HG02938 (cell line): ENCODE measurements at regions not wholly inside any gene's neighbourhood (a gene's known extent, or its start where the extent isn't known, plus 50 kb on each side); places are given as distances from the start of the nearest gene placed in this dataset.
"Not testable (repeated sequence)": the region's sequence is repeated elsewhere in the genome, so short reads cannot be mapped to it uniquely, and the experiment has no call there.

Source experiments
- ATAC-seq: cut with Tn5 transposase; IDR thresholded peaks from one replicate; pipeline ENCODE4 v1.9.1; 2021; ENCODE audit warnings: mild to moderate bottlenecking, moderate library complexity; ENCODE audit not compliant: unreplicated experiment

DNA sequence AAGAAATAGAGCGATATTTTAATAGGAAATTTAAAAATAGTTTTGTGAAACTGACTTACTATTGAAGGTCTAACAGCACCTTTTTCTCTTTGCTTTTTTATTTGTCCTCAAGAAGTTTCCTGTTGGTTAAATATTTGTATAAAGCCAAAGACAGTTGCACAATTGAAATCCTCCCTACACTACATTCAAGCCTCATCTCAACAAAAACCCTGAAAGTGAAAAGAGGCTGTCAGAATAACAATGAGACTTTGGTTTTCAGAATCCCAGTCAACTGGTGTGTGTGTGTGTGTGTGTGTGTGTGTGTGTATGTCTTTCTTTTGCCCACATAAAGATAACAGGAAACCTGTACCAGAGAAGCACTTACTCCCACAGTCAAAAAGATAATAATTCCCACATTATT is 313.6 kb upstream of the FRG1 start:
- ATAC-seq = not testable (repeated sequence)

DNA sequence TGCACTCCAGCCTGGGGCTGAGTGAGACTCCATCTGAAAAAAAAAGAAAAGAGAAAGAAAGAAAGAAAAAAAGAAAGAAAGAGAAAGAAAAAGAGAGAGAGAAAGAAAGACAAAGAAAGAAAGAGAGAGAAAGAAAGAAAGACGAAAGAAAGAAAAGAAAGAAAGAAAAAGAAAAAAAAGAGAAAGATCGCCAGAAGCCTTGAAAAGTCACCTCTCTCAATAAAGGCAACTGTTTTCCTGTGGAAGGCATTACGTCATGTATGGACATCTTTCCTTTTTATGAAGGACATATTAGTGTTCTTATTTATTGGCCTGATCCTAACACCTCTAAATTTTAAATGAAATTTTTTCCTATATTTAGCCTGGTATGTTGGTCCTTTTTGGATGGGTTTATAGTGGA is 310.9 kb upstream of the FRG1 start:
- ATAC-seq = not testable (repeated sequence)

DNA sequence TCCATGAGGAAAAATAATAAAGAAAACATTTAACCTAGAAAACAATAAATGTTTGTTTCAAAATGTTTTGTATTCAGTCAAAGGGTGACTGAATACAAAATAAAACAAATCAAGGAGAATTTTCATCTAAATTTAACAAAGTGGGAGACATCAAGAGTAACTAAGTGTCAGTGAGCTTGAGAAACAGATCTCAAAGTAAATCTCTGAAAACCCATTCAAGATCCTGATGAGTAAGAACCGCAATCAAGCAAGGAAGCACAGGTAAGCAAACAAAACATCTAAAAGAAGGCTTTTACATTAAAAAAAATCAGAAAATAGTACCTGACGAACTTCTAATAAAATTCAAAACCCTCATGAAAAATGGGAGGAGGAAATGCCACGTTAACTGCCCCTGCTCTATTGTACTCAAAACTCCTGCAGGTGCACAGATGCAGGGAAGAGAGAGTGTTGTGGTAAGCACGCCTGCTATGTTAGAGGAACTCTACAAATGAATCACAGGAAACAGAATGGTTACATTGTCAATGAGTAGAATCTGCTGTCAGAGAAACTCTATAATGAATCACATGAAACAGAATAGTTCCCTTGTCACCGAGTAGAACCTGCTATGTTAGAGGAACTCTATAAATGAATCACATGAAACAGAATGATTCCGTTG is 309.6 kb upstream of the FRG1 start:
- peak; percentile 96 for ATAC-seq

DNA sequence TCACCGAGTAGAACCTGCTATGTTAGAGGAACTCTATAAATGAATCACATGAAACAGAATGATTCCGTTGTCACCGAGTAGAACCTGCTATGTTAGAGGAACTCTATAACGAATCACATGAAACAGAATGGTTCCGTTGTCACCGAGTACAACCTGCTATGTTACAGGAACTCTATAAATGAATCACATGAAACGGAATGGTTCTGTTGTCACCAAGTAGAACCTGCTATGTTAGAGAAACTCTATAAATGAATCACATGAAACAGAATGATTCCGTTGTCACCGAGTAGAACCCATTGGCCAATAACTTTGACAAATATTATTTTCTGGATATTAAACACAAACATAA is 309.1 kb upstream of the FRG1 start:
- ATAC-seq = not testable (repeated sequence)

DNA sequence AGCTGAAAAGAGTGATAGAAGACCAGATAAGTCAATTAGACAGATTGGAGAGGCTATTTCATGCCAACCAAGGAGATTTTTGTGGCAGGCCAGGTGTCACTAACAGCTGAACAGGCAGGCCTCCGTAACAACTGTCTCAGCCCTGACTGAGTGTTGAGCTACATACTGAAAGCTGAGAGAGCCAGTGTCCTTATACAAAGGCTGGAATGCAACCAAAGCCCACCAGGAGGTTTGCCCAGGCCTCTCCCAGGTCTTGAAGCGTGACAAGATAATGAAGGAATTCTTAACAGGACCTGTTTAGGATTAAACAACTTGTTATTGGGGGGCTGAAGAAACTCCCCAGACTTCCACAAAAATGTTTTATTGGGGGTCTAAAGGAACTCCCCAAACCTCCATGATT is 290.2 kb upstream of the FRG1 start:
- not testable (repeated sequence) for ATAC-seq

DNA sequence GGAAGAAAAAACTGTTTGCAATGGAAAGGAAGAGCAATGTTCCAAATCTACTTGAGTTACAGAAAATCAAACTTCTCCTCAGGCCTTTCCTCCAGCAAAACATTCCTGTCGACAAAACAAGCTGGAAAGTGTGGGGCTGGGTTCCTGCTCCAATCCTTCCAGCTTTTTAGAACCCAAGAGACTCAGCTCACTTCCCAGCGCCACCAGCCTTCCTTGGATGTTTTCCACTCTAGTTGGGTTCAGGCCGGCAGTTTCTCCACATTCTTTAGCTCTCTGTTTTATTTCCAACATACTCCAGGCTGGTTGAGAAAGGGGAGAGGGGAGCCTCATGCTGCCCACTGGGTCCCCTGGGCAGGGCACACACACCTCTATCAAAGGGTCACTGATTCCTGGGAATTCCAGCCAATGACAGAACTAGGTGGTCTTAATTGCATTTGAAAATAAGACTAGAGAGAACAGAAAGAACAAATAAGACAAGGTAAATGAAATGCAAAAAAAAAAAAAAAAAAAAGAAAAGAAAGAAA is 287.5 kb upstream of the FRG1 start:
- not testable (repeated sequence) for ATAC-seq

DNA sequence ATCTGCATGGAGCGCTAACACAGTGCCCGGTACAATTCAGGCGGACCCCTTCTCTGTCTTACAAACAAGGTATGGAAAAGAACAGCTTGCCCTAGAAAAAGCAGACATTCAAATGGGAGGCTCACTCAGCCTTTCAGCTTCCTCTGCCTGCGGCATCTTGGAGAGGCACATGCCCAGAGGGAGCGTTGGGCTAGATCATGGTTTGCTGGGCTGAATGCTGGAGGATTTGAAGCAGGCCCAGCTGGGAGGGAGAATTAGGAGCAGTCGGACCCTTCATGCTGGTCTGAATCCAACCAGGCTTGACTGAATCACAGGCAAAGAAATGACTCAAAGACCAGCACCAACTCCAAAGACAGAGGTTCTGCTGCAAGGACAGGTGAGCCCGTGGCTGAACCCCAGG is 286.7 kb upstream of the FRG1 start:
- ATAC-seq = not testable (repeated sequence)

DNA sequence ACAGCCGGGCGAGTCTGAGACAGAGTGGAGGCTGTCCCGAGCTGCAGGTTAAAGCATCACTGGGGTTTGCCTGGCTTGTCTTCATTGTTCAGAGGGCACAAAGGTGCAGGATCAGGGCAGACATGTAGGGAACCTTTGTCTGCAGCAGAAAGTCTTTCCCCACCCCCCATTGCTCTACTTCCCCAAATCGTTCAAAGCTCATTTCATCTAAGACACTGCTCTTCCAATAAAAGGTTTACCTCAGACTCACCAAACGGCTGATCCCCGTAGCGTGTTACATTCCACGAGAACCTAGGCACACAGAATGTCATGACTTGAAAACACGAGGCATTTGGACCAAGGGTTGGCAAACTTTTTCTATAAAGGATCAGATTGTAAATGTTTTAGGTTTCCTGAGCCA is 286.3 kb upstream of the FRG1 start:
- ATAC-seq = not testable (repeated sequence)

DNA sequence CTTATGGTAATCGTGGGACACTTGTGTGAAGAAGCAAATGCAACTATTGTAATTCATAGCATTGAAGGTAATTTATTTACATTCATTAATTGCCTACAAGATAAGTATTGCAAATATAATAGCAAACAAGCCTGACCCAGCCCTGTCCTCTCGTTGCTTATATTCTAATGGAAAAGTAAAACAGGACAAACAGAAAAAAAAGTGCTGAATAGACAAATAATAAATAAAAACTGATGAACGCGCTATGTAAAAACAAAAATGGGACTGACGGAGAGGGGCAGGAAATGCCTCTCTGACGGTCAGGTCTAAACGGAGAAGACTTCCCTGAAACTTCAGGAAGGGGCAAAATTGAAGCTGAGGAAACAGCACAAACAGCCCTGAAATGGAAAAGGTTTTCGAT is 284.9 kb upstream of the FRG1 start:
- ATAC-seq = not testable (repeated sequence)

DNA sequence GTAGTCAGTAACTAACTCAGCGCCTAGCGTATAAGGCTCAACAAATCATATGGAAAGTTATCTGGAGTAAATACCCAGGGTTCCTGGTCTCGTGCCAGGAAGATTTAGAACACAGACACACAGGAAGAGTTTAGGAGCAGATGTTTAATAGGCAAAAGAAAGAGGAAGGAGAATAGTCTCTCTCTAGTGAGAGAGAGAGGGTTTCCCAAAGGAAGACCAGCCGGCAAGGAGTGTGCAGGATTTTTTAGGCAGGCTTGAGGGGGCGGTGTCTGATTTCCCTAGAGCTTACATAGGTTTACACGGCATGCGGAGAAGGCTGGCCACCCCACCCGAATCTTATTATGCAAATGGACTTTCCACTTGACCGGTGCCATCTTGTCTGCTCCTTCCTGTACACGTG is 284.0 kb upstream of the FRG1 start:
- ATAC-seq = no peak

DNA sequence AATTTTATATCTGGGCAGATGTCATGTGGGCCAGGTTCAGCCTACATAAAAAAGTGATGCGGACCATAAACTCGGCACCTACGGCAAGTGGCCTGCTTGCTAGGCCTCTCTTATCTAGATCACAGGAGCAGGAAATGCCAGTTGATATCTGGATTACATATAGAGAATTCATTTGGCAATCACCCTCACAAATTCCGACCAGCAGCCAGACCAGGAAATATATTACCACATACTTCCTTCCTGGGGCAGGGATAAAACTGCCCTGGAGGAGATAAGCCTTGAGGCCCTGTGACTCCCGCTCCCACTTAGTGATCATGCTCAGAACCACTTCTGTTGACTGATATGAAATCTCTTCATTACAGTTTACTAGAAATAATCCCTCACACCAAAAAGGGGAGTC is 282.4 kb upstream of the FRG1 start:
- ATAC-seq = not testable (repeated sequence)

DNA sequence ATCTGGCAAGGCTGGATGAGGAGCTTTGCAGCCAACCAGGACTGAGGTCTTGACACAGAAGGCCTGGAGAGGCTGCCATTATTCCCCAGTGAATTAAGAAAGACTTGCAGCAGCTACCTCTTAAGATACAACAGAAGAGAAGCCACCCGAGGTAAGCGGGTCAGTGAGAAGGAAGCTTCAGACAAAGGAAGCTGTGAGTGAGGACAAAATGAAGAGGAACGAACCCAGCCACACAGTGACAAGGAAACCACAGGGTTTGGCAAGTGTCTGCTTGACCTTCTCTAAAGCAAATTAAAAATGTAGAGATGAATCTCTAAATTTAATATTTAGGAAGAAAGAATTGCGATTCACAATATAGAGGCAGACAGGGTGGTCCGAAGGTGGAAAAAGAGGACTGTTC is 281.8 kb upstream of the FRG1 start:
- not testable (repeated sequence) for ATAC-seq

DNA sequence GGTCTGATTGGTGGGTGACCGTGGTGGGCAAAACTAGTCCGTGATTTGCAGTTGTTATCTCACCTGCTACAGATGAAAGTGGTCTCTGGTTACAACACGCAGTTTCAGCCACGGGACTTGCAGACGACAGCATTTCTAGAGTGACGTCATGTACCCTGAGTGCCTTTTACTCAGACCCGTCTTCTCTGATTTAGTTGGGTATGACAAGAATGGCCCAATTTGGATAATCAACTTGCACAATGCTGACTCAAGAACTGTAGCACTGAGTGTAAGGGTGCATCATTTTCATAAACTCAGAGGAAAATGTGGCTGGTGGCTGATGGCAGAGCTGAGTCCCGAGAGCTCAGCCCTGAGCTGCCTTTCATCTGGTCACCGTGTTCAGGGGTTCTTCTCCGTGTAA is 281.4 kb upstream of the FRG1 start:
- ATAC-seq = no peak

DNA sequence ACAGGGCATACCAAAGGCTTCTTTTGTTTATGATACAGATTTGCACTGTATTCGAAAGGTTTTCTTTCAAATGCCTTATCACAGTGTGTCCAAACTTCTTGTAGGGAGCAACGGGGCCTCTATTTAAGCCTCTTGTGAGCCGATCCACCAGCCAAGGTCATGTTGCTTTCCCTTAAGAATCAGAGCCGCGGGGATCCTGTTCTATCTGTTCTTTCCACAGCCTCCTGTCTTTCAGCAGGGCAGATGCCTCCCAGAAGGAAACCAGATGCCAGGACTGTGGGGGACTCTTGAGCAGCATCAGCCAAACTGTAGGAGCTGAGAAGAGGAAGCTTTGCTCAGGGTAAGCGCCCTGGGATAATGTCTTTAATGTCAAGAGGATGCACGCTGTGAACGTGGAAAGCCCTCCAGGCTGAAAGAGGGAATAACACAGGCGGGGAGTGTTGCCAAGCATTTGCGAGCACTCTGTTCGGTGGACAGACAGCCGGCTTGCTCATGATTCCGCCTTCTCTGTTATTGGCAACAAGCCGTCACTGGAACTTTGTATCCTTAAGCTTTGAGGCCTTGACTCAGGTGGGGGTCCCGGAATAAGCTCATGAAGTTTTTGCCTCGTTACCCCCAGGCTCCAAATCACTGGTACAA is 279.8 kb upstream of the FRG1 start:
- ATAC-seq = no peak

DNA sequence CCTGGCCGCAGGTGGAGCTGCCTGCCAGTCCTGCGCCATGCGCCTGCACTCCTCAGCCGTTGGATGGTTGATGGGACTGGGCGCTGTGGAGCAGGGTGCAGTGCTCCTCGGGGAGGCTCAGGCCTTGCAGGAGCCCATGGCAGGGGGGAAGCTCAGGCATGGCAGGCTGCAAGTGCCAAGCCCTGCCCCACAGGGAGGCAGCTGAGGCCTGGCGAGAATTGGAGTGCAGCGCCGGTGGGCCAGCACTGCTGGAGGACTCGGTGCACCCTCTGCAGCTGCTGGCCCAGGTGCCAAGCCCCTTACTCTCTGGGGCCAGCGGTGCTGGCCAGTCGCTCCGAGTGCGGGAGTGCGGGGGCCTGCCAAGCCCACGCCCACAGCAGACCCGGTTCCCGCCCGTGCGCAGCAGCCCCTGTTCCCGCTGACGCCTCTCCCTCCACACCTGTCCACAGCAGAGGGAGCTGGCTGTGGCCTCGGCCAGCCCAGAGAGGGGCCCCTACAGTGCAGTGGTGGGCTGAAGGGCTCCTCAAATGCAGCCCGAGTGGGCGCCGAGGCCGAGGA is 275.9 kb upstream of the FRG1 start:
- ATAC-seq = no peak

DNA sequence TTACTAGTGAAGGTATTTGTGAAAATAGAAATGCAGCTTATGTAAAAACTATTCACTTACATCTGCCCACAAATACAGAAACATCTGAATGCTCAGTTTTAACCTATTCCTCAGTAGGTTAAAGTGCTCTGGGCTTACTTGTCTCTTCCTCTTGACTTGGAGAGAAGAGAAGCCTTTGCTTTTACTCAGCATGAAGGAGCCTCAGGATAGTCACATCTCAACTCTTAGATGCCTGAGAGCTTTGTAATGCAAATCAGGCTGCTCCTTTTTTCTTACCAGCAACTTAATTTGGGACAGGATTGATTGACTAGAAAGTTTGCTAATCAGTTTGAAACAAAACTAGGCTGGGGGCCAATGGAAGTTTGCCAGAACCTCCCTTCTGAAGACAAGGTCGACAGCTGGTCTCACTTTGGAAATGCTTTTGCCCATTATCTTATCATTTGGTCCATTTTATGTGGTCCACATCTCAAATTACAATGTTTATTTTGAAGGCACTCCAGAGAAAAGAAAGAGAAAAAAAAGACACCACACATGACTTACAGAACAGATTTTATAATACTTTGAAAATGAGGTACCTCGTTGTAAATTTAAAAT is 274.9 kb upstream of the FRG1 start:
- ATAC-seq = not testable (repeated sequence)

DNA sequence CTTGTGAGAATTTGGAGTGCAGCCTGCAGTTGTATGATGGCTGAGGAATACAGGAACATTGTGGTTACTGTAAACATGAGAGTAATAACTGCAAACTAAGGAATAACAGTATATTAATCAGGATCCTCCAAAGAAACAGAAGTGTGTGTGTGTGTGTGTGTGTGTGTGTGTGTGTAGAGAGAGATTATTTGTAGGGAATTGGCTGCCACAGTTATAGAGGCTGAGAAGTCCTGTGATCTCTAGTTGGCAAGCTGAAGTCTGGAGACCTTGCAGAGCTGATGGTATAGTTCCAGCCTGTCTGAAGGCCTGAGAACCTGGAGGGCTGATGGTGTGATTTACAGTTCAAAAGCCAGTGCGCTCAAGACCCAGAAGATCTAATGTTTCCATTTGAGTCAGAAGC is 273.3 kb upstream of the FRG1 start:
- ATAC-seq = not testable (repeated sequence)

DNA sequence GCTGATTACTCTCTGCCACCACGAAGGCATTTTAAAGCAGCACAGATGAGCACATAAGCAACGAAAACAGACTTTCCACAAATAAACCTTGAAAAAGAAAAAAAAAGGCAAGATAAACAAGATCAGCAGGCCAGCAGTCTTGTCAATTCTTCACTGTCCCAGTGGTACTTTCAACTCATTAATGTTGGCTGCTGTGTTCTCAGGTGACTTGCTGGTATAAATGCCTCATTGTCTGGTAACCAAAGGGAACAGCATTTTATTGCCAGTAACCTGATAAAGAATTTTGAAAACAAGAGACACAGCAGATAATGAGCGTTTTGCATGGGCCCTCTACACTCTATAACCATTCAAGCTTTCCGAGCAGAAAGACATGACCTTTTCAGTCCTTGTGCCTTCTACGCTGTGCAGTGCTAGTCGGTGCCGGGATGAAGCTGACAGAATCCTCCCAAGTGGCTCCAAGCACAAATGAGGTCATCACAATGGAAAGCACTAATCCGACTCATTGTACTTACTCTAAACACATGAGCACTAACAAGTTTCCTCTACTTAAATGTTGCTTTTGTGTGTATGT is 242.9 kb upstream of the FRG1 start:
- ATAC-seq = not testable (repeated sequence)

DNA sequence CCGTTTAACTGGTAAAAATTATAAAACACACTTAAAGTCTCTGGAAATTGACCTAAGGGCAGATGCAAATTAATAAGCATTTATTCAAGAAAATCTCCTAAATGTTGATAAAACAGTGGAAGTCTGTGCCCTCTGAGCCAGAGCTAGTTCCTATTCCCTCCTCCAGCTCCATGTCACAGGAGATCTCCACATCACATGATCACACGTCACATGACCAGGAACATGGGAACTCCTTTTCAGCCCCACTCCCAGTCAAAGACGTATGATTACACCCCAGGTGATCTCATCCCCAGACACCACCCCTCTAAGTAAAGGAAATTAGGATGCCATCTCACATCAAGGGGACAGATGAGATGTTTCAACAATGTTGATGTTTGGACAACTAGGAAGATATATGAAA is 237.7 kb upstream of the FRG1 start:
- not testable (repeated sequence) for ATAC-seq

DNA sequence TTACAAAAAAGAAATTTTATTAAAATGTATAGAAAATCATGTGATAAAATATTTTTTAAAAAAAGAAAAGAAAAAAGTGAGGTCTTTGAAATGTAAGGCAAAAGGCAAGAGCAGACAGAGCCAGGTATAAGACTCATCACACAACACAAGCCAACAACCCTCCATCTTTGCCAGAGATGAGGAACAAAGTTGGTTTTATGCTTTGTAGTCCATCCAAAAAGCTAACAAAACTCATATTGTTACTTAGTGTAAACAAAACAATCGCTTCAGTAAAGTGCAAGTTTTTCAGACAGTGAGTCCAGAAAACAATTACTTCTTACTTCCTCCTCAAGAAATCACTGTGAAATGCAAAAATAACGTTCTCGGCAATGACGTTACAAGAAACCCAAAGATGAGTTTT is 233.9 kb upstream of the FRG1 start:
- not testable (repeated sequence) for ATAC-seq

DNA sequence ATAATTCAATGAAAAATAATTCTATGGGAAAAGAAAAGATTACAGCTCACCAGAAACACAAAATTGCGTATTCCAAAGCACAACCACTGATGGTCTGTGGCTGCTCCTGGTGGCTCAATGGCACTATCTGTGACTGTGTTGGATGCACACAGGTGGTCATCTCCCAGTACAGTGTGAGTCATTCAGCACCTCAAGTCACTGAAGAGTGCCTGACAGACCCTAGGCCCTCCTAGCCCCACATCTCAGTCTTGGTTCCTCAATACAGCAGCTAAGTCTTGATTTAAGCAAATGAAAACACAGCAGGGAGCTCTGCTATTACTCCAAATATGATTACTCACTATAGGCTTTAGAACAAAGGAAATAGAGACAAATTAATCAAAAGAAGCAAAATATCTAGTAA is 233.4 kb upstream of the FRG1 start:
- not testable (repeated sequence) for ATAC-seq

DNA sequence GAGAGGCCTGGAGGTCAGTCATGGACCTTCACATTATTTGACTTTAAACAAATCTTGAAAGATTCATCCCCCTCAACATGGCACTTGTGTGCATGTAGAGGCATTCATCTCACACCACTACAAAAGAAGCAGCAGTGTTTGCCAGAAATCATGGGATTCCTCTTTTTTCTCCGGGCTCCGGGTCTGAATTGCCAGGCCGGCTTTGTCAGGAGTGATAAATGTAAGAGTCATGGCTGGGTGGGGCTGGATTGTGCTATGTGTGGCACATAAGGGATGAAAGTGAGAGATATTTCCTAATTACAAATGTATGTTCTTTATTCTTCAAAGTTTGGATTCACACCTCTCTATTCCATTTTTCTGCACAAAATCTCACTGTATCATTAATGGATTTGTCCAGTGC is 228.7 kb upstream of the FRG1 start:
- not testable (repeated sequence) for ATAC-seq
